H1 (cell line): ENCODE measurements at regions not wholly inside any gene's neighbourhood (a gene's known extent, or its start where the extent isn't known, plus 50 kb on each side); places are given as distances from the start of the nearest gene placed in this dataset.

Experiments used
- CTCF ChIA-PET: fragments of 300-600 bp; sonication (Branson Sonifier 250); formaldehyde crosslinking; loops from one replicate; lab custom pipeline; 2021; ENCODE audit not compliant: partially characterized antibody; lab: Charles Lee
- POLR2A ChIA-PET: fragments of 300-600 bp; sonication (Branson Sonifier 250); formaldehyde crosslinking; loops from one replicate; lab custom pipeline; 2021; ENCODE audit warnings: inconsistent platforms; ENCODE audit not compliant: partially characterized antibody; lab: Charles Lee
- DNase-seq, 2 experiments: peaks; one replicate each; pipeline versions ENCODE4 v3.0.0 to v3.0.0-alpha.2; 2010 to 2022; ENCODE audit warnings: low spot score in 2 of 2, low read depth in 1 of 2, mixed read lengths in 1 of 2
- FAIRE-seq: peaks from 2 replicates; lab custom pipeline; 2011; peaks lifted over from hg19 to GRCh38; lab: Jason Lieb, UNC
- H2AFZ ChIP-seq: 2 replicates; pipeline ENCODE4 v1.8.1; 2012; ENCODE audit warnings: low read length, inconsistent platforms
- H2AK5ac ChIP-seq: 2 replicates; pipeline ENCODE4 v1.6.1; 2013; ENCODE audit warnings: low read depth, low read length
- H2BK120ac ChIP-seq: replicated peaks from 2 replicates; pipeline ENCODE3; 2013; ENCODE audit warnings: low read depth, low read length, inconsistent platforms
- H2BK12ac ChIP-seq: 2 replicates; pipeline ENCODE4 v1.6.1; 2013; ENCODE audit warnings: low read depth, low read length
- H2BK15ac ChIP-seq: 2 replicates; pipeline ENCODE4 v1.6.1; 2013; ENCODE audit warnings: low read length
- H2BK20ac ChIP-seq: 2 replicates; pipeline ENCODE4 v1.6.1; 2013; ENCODE audit warnings: low read length
- H2BK5ac ChIP-seq: 2 replicates; pipeline ENCODE4 v1.6.1; 2013; ENCODE audit warnings: low read depth, low read length
- H3K14ac ChIP-seq: 2 replicates; pipeline ENCODE4 v1.6.1; 2013; ENCODE audit warnings: inconsistent platforms; ENCODE audit not compliant: insufficient read length
- H3K18ac ChIP-seq: 2 replicates; pipeline ENCODE4 v1.6.1; 2013; ENCODE audit warnings: low read length; ENCODE audit errors: extremely low read depth
- H3K23ac ChIP-seq: 2 replicates; pipeline ENCODE4 v1.6.1; 2013; ENCODE audit warnings: inconsistent platforms; ENCODE audit not compliant: insufficient read length
- H3K23me2 ChIP-seq: 2 replicates; pipeline ENCODE4 v1.6.1; 2013; ENCODE audit warnings: low read depth, low read length
- H3K27ac ChIP-seq: 2 replicates; pipeline ENCODE4 v1.6.1; 2011; ENCODE audit warnings: low read depth, low read length, inconsistent platforms
- H3K27me3 ChIP-seq, 4 experiments: replicated peaks in 1 of 4; 1 replicate in 1 of 4; 2 replicates in 3 of 4; pipeline versions ENCODE4 v1.6.1 to v1.8.1; 2011 to 2013; ENCODE audit warnings: low read length in 3 of 4, mild to moderate bottlenecking in 3 of 4, inconsistent platforms in 2 of 4, mixed read lengths in 2 of 4, moderate library complexity in 1 of 4; ENCODE audit not compliant: control insufficient read depth in 3 of 4, insufficient read depth in 3 of 4; ENCODE audit errors: extremely low read depth in 1 of 4
- H3K36me3 ChIP-seq, 4 experiments: 2 replicates each; pipeline versions ENCODE4 v1.6.1 to v1.8.1; 2011 to 2013; ENCODE audit warnings: mild to moderate bottlenecking in 4 of 4, low read length in 3 of 4, moderate library complexity in 2 of 4, control low read depth in 1 of 4, inconsistent platforms in 1 of 4; ENCODE audit not compliant: insufficient read depth in 4 of 4, control insufficient read depth in 2 of 4
- H3K4ac ChIP-seq: replicated peaks from 2 replicates; pipeline ENCODE3; 2013; ENCODE audit warnings: low read length, low read depth, mixed read lengths, inconsistent platforms; ENCODE audit not compliant: insufficient read length
- H3K4me1 ChIP-seq, 4 experiments: replicated peaks in 1 of 4; 1 replicate in 1 of 4; 2 replicates in 3 of 4; pipeline versions ENCODE4 v1.6.1 to v1.8.1; 2011 to 2013; ENCODE audit warnings: low read length in 3 of 4, inconsistent platforms in 2 of 4, mixed read lengths in 1 of 4; ENCODE audit not compliant: insufficient read depth in 4 of 4, control insufficient read depth in 3 of 4
- H3K4me2 ChIP-seq, 2 experiments: 2 replicates each; pipeline versions ENCODE4 v1.6.1 to v1.8.1; 2011 to 2013; ENCODE audit warnings: low read depth in 2 of 2, low read length in 2 of 2, control low read depth in 1 of 2, inconsistent platforms in 1 of 2, mild to moderate bottlenecking in 1 of 2; ENCODE audit not compliant: insufficient read depth in 1 of 2
- H3K4me3 ChIP-seq, 4 experiments: fragments of 200-600, 300-600 bp in 1 of 4; sonication (generic), shearing (Covaris generic), sonication (Bioruptor Twin) in 1 of 4; 2 replicates each; pipeline versions ENCODE4 v1.5.1 to v1.8.1; 2011 to 2016; ENCODE audit warnings: low read length in 4 of 4, low read depth in 3 of 4, control low read depth in 2 of 4, inconsistent platforms in 2 of 4, mild to moderate bottlenecking in 2 of 4, mixed read lengths in 1 of 4, moderate library complexity in 1 of 4; ENCODE audit not compliant: insufficient read depth in 2 of 4; ENCODE audit errors: extremely low read depth in 1 of 4
- H3K56ac ChIP-seq: replicated peaks from 2 replicates; pipeline ENCODE3; 2013; ENCODE audit warnings: low read depth, mild to moderate bottlenecking, mixed read lengths, low read length, inconsistent platforms; ENCODE audit not compliant: insufficient read length
- H3K79me1 ChIP-seq: 2 replicates; pipeline ENCODE4 v1.6.1; 2013; ENCODE audit warnings: low read depth, low read length, control low read depth
- H3K79me2 ChIP-seq, 2 experiments: 2 replicates each; pipeline versions ENCODE4 v1.6.1 to v1.8.1; 2012 to 2013; ENCODE audit warnings: low read length in 2 of 2, mild to moderate bottlenecking in 2 of 2, inconsistent platforms in 1 of 2; ENCODE audit not compliant: insufficient read depth in 2 of 2, control insufficient read depth in 1 of 2
- H3K9ac ChIP-seq, 4 experiments: replicated peaks in 1 of 4; 1 replicate in 1 of 4; 2 replicates in 3 of 4; pipeline versions ENCODE4 v1.6.1 to v1.8.1; 2011 to 2013; ENCODE audit warnings: low read depth in 3 of 4, low read length in 3 of 4, control low read depth in 2 of 4, mild to moderate bottlenecking in 2 of 4, moderate library complexity in 2 of 4, inconsistent platforms in 1 of 4; ENCODE audit errors: extremely low read depth in 1 of 4
- H3K9me3 ChIP-seq, 2 experiments: 2 replicates each; pipeline versions ENCODE4 v1.6.1 to v1.8.1; 2012 to 2013; ENCODE audit warnings: mild to moderate bottlenecking in 2 of 2, moderate library complexity in 2 of 2, control low read depth in 1 of 2, inconsistent platforms in 1 of 2, low read depth in 1 of 2, low read length in 1 of 2, mixed read lengths in 1 of 2; ENCODE audit not compliant: insufficient read depth in 2 of 2
- H4K20me1 ChIP-seq, 2 experiments: replicated peaks in 1 of 2; 2 replicates each; pipeline versions ENCODE3 to v1.8.1; 2011 to 2013; ENCODE audit warnings: inconsistent platforms in 2 of 2, low read length in 2 of 2, mild to moderate bottlenecking in 1 of 2; ENCODE audit not compliant: insufficient read depth in 2 of 2, control insufficient read depth in 1 of 2
- H4K5ac ChIP-seq: 2 replicates; pipeline ENCODE4 v1.6.1; 2013; ENCODE audit warnings: low read length, low read depth, mixed read lengths, inconsistent platforms; ENCODE audit not compliant: insufficient read length
- H4K8ac ChIP-seq: 2 replicates; pipeline ENCODE4 v1.8.0; 2013; ENCODE audit warnings: mild to moderate bottlenecking, moderate library complexity, low read length, inconsistent platforms; ENCODE audit not compliant: insufficient read depth; ENCODE audit errors: extremely low read depth
- H4K91ac ChIP-seq: replicated peaks from 2 replicates; pipeline ENCODE3; 2013; ENCODE audit warnings: low read length, mixed read lengths, inconsistent platforms; ENCODE audit not compliant: insufficient read length
- EGR1 ChIP-seq: IDR thresholded peaks from 2 replicates; pipeline ENCODE4 v1.6.1; 2011; ENCODE audit warnings: low read depth, low read length, borderline replicate concordance
- MAFK ChIP-seq: IDR thresholded peaks from 2 replicates; pipeline ENCODE4 v1.6.1; 2012; ENCODE audit warnings: low read depth, mild to moderate bottlenecking, improper control_type of control experiment, low read length
- WGBS, 2 experiments: shearing (Covaris generic) in 1 of 2; methylation state at CpG; one replicate each; pipeline versions ENCODE4 v1.1.6 to v1.1.7; 2013 to 2015; ENCODE audit warnings: low lambda C conversion rate in 2 of 2, mixed read lengths in 2 of 2, inconsistent platforms in 1 of 2, low coverage in 1 of 2, missing lambda C conversion rate in 1 of 2; ENCODE audit not compliant: insufficient replicate concordance in 2 of 2, insufficient coverage in 1 of 2, insufficient read length in 1 of 2; ENCODE audit errors: extremely low coverage in 1 of 2, missing lambda C conversion rate in 1 of 2; 5-methylcytosine and 5-hydroxymethylcytosine counted together

DNA sequence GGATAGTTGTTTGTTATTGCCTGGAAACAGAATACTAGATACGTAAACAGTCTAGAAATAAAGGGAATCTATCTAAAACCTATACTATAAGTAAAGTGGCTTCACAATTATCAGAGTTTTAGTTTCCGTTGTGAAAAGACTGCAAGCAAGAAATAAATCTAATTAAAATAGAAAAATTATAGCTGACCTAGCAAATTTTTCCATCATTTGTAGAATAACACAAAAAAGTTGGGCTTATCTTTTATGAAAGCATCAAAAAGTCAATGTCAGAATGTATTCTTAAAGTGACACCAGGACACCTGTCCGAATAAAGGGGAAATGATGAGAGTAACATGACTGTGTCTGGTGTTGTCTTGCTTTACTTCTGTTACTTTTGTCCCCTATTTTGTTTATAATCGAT, 1248.9 kb upstream of the MIR17HG start:
- CTCF ChIA-PET: no interaction called here

More for the DNA sequence above, 1248.9 kb upstream of the MIR17HG start:
- Histone ChIP-seq H3K4me1 (peaks cover 0 to 2% (median 0%) of the 10 kb centered on the region in 4 experiments; a peak in 1 of 7 replicates), H4K8ac (no peak overlapping the region), H3K36me3 (no peaks in the 10 kb centered on the region), H3K27me3 (no peaks in the 10 kb centered on the region), H3K79me1 (no peaks in the 10 kb centered on the region), H2BK120ac (no peak overlapping the region), H3K4me2 (no peak overlapping the region), H2AK5ac (no peak overlapping the region), H3K27ac (no peak overlapping the region), H2BK5ac (no peak overlapping the region), H3K56ac (no peak overlapping the region), H3K79me2 (no peaks in the 10 kb centered on the region), H4K91ac (no peak overlapping the region), H3K23ac (no peak overlapping the region), H3K23me2 (no peaks in the 10 kb centered on the region), H4K5ac (no peak overlapping the region), H4K20me1 (no peaks in the 10 kb centered on the region), H2BK20ac (no peak overlapping the region), H2BK12ac (no peak overlapping the region), H3K14ac (no peak overlapping the region), H3K4ac (no peak overlapping the region), H2AFZ (no peak overlapping the region), H2BK15ac (no peak overlapping the region), H3K4me3 (no peak overlapping the region), H3K9ac (no peak overlapping the region), H3K9me3 (no peaks in the 10 kb centered on the region), H3K18ac (no peak overlapping the region)
- DNase-seq (no peak), FAIRE-seq (no peak)
- 83% methylated on average over 4 of the region's 4 CpGs; no CpG with 5 or more reads in 1 of the 2 experiments for WGBS, 2 experiments
- POLR2A ChIA-PET: no interaction called here
- TF ChIP-seq EGR1: no peak
- peak; percentile 43; the same call in 1 of the 2 replicates for TF ChIP-seq MAFK
